ENCODE measurements at regions not wholly inside any gene's neighbourhood (a gene's known extent, or its start where the extent isn't known, plus 50 kb on each side); places are given as distances from the start of the nearest gene placed in this dataset.
"Not testable (repeated sequence)": the region's sequence is repeated elsewhere in the genome, so short reads cannot be mapped to it uniquely, and the experiment has no call there.

DNA sequence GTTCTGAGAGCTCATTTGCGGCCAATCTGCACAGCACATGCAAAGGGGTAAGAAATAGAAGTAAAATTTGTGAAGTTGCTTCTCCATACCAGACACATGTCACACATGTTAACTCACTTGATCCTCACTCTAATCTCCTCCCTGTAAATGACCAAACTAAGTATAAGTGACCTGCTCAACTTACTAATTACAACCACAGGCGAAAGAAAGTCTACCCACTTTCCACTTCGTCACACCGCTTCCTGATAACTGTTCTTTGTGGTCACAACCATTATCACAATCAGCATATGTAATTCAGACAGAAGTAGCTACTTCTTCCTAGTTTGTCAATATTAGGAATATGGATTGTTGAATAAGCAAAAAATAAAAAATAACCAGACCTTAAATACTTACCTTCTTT, 293.7 kb upstream of the CLEC14A start:
- ATAC-seq = no peak

DNA sequence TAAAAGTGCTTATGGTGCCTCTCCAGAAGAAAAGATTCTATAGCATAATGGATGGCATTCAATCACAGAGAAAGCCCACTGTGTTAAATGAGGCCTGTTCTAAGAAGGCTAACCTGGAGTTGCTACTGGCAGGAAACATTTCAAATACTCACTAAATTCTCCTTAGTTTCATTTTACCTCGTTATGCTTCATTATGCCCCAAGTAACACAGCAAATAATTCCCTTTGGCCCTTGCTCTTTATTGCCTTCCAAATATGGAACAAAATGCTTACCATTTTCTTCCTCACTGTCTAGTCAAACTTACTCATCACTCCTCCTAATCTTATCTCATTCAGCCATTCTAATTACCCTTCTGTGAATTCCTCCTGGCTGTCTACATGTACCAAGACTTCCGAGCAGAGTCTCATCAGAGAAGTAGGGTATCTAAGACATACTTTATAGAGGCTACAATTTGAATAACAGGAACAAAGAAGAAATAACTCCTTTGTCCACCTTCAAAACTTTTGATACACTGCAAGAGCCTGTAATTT, 292.1 kb upstream of the CLEC14A start:
- no peak for ATAC-seq
- TF ChIP-seq SNAI2 (CRISPR knock-in tag; IDR thresholded peaks at IDR 0.05) = no peak
- no peak for TF ChIP-seq ZFP30 (CRISPR knock-in tag; IDR thresholded peaks at IDR 0.05)
- TF ChIP-seq ZNF8 (CRISPR knock-in tag; IDR thresholded peaks at IDR 0.05) = no peak

More for the DNA sequence above, 293.7 kb upstream of the CLEC14A start:
- TF ChIP-seq ISL1 (CRISPR knock-in tag; IDR thresholded peaks at IDR 0.05) (no peak), ZC3H10 (CRISPR knock-in tag; IDR thresholded peaks at IDR 0.05) (no peak), GLIS3 (CRISPR knock-in tag; IDR thresholded peaks at IDR 0.05) (no peak), ESRRG (CRISPR knock-in tag; IDR thresholded peaks at IDR 0.05) (no peak), ARNTL (CRISPR knock-in tag; IDR thresholded peaks at IDR 0.05; ENCODE audit: borderline replicate concordance, low read depth) (no peak), ZFP3 (CRISPR knock-in tag; IDR thresholded peaks at IDR 0.05) (no peak), ZNF565 (CRISPR knock-in tag; conservative IDR thresholded peaks at IDR 0.05; ENCODE audit: low read depth) (no peak), PPARA (CRISPR knock-in tag; IDR thresholded peaks at IDR 0.05; ENCODE audit: borderline replicate concordance) (no peak), OSR1 (CRISPR knock-in tag; IDR thresholded peaks at IDR 0.05) (no peak), TOX (CRISPR knock-in tag; IDR thresholded peaks at IDR 0.05; ENCODE audit: borderline replicate concordance) (no peak), BACH2 (CRISPR knock-in tag; IDR thresholded peaks at IDR 0.05; ENCODE audit: borderline replicate concordance) (no peak), CREB5 (CRISPR knock-in tag; IDR thresholded peaks at IDR 0.05; ENCODE audit: low read depth) (no peak), TCF4 (CRISPR knock-in tag; IDR thresholded peaks at IDR 0.05; ENCODE audit: borderline replicate concordance) (no peak), ZNF70 (CRISPR knock-in tag; IDR thresholded peaks at IDR 0.05) (no peak)
- TF ChIP-seq, protein P1, sequence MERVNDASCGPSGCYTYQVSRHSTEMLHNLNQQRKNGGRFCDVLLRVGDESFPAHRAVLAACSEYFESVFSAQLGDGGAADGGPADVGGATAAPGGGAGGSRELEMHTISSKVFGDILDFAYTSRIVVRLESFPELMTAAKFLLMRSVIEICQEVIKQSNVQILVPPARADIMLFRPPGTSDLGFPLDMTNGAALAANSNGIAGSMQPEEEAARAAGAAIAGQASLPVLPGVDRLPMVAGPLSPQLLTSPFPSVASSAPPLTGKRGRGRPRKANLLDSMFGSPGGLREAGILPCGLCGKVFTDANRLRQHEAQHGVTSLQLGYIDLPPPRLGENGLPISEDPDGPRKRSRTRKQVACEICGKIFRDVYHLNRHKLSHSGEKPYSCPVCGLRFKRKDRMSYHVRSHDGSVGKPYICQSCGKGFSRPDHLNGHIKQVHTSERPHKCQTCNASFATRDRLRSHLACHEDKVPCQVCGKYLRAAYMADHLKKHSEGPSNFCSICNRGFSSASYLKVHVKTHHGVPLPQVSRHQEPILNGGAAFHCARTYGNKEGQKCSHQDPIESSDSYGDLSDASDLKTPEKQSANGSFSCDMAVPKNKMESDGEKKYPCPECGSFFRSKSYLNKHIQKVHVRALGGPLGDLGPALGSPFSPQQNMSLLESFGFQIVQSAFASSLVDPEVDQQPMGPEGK (CRISPR knock-in tag; IDR thresholded peaks at IDR 0.05; ENCODE audit: borderline replicate concordance) = no peak

GRCh38 chr14:38546932-38547551, 291.1 kb upstream of the CLEC14A start:
- no peak for ATAC-seq
- no peak for TF ChIP-seq ZFP3 (CRISPR knock-in tag; IDR thresholded peaks at IDR 0.05)
- no peak for TF ChIP-seq ZNF70 (CRISPR knock-in tag; IDR thresholded peaks at IDR 0.05)
- no peak for TF ChIP-seq TOX (CRISPR knock-in tag; IDR thresholded peaks at IDR 0.05; ENCODE audit: borderline replicate concordance)
- no peak for TF ChIP-seq TCF4 (CRISPR knock-in tag; IDR thresholded peaks at IDR 0.05; ENCODE audit: borderline replicate concordance)
- TF ChIP-seq CREB5 (CRISPR knock-in tag; IDR thresholded peaks at IDR 0.05; ENCODE audit: low read depth) = no peak
- no peak for TF ChIP-seq OSR1 (CRISPR knock-in tag; IDR thresholded peaks at IDR 0.05)

DNA sequence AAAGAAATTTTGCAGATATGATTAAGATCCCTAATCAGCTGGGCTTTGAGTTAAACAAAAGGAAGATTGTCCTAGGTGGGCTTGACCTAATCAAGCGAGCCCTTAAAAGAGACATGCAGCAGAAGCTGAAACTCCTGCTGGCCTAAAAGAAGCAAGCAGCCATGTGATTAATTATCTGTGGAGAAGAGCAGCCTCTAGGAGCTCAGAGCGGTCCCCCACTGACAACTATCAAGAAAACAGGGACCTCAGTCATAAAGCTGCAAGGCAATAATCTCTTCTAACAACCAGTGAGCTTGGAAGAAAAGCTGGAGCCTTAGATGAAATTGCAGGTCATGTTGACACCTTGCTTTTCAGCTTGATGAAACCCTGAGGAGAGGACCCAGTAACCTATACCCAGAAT, 288.9 kb upstream of the CLEC14A start:
- TF ChIP-seq ESRRG (CRISPR knock-in tag; IDR thresholded peaks at IDR 0.05) = no peak
- ATAC-seq = no peak

DNA sequence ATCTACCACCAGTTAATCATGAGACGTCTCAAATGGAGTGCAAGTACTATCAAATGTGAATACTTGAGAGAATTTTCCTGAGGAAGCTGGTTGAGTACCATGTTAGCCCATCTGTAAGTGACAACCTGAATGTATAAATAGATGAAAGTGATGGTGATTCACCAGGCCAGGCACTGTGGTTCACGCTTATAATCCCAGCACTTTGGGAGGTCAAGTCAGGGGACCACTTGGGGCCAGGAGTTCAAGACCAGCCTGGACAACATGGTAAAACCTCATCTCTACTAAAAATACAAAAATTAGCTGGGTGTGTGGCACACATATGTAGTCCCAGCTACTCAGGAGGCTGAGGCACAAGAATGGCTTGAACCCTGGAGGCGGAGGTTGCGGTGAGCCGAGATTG, 288.0 kb upstream of the CLEC14A start:
- not testable (repeated sequence) for ATAC-seq

GRCh38 chr14:38538053-38538452, 282.2 kb upstream of the CLEC14A start:
- not testable (repeated sequence) for ATAC-seq

- no peak for ATAC-seq
- TF ChIP-seq BACH2 (CRISPR knock-in tag; IDR thresholded peaks at IDR 0.05; ENCODE audit: borderline replicate concordance) = no peak
- TF ChIP-seq, protein P2, sequence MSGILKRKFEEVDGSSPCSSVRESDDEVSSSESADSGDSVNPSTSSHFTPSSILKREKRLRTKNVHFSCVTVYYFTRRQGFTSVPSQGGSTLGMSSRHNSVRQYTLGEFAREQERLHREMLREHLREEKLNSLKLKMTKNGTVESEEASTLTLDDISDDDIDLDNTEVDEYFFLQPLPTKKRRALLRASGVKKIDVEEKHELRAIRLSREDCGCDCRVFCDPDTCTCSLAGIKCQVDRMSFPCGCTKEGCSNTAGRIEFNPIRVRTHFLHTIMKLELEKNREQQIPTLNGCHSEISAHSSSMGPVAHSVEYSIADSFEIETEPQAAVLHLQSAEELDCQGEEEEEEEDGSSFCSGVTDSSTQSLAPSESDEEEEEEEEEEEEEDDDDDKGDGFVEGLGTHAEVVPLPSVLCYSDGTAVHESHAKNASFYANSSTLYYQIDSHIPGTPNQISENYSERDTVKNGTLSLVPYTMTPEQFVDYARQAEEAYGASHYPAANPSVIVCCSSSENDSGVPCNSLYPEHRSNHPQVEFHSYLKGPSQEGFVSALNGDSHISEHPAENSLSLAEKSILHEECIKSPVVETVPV (CRISPR knock-in tag; IDR thresholded peaks at IDR 0.05) = no peak
- TF ChIP-seq, protein P3, sequence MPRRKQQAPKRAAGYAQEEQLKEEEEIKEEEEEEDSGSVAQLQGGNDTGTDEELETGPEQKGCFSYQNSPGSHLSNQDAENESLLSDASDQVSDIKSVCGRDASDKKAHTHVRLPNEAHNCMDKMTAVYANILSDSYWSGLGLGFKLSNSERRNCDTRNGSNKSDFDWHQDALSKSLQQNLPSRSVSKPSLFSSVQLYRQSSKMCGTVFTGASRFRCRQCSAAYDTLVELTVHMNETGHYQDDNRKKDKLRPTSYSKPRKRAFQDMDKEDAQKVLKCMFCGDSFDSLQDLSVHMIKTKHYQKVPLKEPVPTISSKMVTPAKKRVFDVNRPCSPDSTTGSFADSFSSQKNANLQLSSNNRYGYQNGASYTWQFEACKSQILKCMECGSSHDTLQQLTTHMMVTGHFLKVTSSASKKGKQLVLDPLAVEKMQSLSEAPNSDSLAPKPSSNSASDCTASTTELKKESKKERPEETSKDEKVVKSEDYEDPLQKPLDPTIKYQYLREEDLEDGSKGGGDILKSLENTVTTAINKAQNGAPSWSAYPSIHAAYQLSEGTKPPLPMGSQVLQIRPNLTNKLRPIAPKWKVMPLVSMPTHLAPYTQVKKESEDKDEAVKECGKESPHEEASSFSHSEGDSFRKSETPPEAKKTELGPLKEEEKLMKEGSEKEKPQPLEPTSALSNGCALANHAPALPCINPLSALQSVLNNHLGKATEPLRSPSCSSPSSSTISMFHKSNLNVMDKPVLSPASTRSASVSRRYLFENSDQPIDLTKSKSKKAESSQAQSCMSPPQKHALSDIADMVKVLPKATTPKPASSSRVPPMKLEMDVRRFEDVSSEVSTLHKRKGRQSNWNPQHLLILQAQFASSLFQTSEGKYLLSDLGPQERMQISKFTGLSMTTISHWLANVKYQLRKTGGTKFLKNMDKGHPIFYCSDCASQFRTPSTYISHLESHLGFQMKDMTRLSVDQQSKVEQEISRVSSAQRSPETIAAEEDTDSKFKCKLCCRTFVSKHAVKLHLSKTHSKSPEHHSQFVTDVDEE (CRISPR knock-in tag; IDR thresholded peaks at IDR 0.05) = no peak
Measured at GRCh38 chr14:38536376-38537038, 280.6 kb upstream of the CLEC14A start.

Measured in SK-N-SH treated with all-trans-retinoic acid at 6 μM for 48 hours (cell line).